NCI-H526 treated with DMSO at 0.1 percent for 48 hours (cell line): ENCODE measurements at regions not wholly inside any gene's neighbourhood (a gene's known extent, or its start where the extent isn't known, plus 50 kb on each side); places are given as distances from the start of the nearest gene placed in this dataset.
"Not testable (repeated sequence)": the region's sequence is repeated elsewhere in the genome, so short reads cannot be mapped to it uniquely, and the experiment has no call there.

ENCODE experiments used
- DNase-seq: peaks from one replicate; lab custom pipeline; 2025; lab: John Stamatoyannopoulos, UW

DNA sequence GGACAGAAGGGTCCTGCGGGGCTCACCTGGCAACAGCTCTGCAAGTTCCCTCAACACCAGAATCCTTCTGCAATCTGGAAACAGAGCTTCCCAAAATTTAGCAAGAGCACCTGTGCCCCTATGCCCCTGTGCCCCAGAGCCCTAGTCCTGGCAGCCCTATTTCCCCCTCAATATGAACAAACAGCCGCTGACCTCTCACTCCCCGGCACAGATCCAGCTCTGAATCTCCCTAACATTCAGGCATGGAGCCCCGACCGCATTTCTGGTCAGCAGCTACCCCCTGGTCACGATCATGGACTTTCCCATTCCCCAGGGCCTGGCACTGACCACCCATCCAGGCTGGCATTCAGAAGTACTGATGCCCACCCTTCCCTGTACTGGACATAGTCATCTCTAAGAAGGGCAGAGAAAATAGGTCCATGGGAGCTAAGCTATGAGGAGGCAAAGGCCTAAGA is 110.8 kb upstream of the SMURF2 start:
- DNase-seq = no peak

DNA sequence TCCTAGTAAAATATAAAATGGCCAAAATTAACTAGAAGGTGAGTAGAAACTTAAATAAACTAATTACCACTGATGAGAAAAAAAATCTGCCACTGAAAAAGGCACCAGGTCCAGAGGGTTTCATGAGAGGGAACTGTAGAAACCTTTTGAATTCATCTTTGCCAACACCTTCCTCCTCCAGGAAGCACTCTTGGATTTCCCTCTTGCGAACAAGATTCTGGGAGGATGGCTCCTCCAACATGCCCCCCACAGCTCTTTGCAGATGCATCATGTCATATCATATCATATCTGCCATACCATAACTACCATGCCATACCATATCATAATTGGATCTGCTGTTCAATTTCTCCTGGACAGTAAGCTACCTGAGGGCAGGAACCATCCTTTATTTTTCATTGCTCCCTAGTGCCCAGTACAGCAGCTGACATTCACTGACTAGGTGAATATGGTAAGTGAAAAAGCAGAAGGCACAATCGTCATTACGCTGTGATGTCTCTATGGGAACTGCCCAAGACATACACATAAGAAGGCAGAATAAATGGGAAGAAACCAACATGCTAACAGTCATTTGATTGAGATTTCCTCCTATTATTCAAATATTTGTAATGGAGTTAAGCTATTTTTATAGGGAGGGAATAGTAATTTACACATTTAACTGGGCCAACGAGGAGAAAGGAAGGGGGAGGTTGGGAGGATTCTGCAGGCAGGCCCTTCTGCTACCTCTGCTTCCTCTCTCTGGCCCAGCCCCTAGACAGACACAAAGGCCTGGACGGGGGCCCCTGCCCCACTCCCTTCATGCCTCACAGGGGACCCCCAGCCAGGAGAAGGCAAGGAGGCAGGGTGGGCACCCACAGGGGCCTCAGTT is 110.1 kb upstream of the SMURF2 start:
- no peak for DNase-seq

DNA sequence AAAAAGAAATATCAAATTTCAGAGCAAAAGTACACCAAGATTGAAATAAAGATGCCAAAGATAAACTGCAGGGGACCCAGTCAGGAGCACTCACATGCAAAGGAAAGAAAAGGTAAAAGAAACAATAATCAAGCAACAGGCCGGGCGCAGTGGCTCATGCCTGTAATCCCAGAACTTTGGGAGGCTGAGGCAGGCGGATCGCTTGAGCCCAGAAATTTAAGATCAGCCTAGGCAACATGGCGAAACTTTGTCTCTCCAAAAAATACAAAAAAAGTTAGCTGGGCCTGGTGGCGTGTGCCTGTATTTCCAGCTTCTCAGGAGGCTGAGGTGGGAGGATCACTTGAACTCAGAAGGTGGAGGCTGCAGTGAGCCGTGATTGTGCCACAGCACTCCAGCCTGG is 107.6 kb upstream of the SMURF2 start:
- DNase-seq = no peak

DNA sequence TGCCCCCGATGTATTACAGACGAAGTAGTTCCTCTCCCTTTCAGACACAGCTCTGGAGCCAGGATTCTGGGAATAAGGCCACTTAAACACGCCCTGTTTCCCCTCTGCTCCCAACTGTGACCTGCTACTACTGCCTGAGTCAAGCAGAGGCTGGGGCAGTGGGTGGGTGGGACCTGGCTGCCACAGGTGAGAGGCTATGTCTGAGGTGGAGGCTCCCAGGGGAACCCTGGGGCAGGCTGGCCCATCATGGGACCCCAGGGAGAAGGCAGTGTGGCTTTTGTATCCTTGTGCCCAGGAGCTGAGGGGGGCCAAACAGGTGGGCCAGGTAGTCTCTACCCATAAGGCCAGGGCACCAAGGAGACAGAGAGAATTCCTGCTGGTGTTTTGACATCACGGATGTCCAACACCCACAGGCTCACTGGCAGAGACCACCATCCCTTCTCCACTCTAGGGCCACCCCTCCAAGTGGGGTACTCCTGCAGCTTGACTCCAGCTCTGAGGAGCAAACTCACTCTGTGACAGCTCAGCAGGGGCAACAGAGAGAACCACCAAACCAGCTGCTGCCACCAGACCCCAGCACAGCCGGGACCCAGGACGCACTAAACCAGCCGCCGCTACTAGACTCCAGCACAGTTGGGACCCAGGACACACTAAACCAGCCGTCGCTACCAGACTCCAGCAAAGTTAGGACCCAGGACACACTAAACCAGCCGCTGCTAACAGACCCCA is 105.3 kb upstream of the SMURF2 start:
- no peak for DNase-seq

DNA sequence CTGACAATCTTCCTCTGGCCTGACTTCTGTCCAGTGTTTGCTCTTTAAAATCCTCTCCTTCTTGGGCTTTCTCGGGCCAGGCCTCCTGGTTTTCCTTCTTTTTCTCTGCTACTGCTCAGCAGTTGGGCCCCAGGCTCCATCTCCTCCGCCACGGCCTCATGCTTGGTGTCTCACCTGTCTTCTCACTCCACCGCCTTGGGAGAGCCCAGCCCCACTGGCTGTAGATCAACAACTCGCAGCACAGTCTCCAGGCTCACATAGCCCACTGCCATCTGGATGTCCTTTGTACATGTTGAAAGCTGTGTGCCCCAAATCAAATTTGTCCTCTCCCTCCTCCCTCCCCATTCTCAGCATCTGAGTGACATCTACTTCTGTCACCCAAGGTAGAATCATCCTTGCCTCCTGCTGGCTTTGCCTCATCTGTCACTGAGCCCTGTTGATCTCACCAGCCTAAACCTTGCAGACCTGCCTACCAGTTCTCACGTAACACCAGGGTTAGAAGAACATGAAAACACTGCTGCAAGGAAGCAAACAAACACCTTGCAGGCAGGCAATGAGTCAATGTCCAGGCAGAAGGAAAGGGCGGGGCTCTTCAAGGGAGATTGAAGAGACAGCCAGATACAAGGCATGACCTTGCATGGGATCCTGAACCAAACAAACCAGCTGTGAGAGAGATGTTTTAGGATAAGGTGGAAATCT is 103.2 kb upstream of the SMURF2 start:
- DNase-seq = no peak

DNA sequence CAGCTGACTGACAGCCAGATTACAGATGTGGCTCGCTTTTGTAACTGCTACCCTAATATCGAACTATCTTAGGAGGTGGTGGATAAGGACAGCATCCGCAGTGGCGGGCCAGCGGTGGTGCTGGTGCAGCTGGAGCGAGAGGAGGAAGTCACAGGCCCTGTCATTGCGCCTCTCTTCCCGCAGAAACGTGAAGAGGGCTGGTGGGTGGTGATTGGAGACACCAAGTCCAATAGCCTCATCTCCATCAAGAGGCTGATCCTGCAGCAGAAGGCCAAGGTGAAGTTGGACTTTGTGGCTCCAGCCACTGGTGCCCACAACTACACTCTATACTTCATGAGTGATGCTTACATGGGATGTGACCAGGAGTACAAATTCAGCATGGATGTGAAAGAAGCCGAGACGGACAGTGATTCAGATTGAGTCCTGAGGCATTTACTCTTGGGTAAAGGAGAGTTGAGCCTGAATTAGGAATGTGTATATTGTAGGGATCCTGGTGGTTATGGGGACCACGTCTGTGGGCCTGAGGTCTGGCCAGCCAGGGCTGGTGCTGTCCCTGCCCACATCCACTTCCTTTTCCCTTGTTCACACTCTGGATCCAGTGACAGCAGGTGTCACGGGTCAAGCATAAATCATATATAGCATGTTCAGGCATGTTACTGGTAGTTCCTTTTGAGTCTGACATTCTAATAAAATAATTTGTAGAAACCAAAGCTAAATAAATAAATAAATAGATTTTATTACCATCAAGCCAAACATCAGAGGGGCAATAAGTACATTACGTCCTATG is 89.0 kb upstream of the SMURF2 start:
- no peak for DNase-seq

DNA sequence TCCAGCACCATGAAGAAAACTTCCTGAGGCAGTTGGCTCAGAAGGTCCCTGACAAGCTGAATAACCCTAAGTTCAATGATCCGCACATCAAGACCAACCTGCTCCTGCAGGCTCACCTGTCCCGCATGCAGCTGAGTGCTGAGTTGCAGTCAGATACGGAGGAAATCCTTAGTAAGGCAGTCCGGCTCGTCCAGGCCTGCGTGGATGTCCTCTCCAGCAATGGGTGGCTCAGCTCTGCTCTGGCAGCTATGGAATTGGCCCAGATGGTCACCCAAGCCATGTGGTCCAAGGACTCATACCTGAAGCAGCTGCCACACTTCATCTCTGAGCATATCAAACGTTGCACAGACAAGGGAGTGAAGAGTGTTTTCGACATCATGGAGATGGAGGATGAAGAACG is 88.4 kb upstream of the SMURF2 start:
- no peak for DNase-seq

DNA sequence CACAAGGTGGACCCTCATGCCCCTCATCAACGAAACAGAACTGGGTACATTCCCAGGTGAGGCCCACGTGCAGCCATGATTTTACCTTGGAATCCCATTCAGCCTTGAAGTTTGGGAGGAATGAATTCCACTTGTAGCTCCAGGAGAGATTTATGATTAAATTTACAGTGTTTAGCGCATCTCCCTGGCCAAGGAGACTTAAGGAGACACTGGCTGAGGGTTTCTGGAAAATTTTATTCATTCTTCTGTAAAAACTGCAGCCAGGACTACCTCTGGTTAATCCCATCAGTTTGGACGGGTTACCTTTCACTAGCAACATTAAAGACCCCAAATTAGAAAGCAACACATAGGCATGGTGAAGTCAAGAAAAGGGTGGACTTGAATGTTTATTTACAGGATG is 87.2 kb upstream of the SMURF2 start:
- no peak for DNase-seq

DNA sequence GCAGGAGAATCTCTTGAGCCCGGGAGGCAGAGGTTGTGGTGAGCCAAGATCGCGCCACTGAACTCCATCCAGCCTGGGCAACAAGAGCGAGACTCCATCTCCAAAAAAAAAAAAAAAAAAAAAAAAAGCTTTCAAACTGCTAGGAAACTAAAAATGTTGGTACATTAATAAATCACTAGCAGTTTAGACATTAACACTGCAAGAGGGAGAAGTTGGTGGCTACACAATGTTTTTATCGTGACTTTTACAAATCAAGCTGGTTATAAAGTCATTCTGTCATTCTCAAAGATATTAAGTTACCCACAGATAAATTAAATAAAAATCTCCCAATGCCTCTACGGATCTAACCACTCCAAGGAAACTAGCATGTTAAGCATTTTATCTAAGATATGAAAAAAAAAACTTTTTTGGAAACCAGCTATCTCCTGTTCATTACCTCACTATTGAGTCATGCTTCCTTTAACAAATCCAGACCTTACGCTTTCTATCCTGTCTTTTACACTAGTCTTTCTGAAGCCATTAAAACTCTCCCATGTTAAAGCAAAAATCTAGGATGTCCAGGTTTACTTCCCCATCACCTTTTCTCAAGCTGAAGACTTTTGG is 85.9 kb upstream of the SMURF2 start:
- DNase-seq = no peak

DNA sequence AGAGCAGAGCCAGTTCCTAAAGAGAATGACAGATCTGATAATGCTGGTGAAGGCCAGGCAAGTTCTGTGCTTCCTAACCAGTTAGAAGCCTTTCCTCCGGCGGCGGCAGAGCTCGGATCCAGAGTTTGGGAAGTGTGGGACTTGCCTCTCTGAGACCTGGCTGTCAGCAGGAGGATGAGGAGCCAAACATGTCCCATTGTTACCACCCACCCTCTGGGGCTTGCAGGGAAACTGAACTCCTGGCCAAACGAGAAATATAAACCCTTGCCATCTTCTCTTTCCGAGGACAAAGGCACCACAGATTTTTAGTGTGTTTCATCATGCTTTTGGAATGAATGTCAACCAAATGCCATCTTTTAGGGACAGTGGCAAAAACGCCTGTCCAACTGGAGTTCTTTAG is 80.2 kb upstream of the SMURF2 start:
- no peak for DNase-seq

DNA sequence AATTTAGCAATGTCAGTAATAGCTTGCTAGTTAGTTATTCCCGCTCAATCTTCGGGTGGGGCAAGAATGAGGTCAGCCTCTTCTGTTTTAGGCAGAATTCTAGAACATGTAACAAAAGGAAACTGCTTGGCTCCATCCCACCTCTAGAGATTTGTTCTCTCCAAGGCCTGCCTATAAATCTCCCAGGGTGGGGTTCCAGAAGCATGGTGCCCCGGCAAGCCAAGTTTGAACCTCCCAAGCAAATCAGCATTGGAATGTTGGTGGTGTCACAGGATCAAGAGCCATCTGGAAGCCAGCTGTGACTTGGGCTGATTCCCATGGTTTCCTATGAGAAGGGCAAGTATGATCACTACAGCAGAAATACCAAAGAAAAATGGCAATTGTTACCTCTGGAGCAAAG is 79.8 kb upstream of the SMURF2 start:
- DNase-seq = not testable (repeated sequence)

DNA sequence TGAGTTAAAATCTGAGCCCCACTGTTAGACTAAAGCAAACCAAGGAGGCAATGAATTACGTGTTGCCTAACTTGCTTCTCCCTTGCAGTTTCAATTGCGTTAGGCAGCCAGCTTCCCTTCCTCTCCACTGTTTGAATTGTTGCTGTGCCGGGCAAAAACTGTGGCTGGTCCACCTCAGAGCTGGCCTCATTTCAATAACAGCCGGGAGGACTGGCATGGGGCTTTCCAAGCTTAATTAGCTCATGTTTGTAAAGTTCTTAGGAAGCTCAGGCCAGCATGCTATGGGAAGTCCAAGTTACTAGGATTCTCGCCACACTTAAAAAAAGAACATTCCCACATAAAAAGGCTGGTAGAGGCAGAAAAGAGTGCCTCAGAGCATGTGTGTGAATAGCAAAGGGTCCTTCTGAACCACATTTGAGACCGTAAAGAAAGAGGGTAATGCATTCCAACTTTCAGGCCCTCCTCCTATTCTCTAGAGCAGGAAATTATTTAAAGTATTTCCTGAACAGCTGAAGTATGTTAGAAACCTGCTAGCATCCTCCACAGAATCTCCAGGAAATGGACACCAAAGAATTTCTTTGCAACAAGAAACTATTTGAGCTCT is 79.0 kb upstream of the SMURF2 start:
- DNase-seq = no peak

DNA sequence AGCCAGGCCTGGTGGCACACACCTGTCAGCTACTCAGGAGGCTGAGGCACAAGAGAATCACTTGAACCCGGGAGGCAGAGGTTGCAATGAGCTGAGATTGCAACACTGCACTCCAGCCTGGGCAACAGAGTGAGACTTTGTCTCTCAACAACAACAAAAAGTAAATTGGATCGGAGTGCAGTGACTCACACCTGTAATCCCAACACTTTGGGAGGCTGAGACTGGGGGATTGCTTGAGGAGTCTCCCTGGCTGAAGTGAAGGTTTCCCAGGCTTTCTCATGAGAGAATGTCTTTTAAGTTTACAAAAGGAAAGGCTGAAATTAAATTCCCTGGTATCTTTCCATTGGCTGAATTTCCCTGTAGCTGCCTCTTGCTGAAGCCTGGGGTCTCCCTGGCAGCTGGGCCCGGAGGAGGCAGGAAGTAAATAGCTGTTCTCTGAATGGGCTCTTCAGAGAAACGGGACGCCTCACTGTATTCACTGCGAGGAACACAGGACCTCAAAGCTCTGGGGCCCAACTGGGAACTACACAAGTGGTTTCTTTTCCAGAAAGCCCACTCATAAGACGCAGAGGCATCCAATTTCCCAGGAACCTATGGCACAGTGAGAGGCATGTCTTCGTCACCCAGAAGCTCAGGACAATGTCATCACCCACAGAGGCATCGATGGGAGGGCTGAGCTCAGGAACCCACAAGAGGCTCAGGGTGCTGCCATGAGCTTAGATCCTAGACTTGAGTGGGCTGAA is 77.4 kb upstream of the SMURF2 start:
- DNase-seq = no peak

DNA sequence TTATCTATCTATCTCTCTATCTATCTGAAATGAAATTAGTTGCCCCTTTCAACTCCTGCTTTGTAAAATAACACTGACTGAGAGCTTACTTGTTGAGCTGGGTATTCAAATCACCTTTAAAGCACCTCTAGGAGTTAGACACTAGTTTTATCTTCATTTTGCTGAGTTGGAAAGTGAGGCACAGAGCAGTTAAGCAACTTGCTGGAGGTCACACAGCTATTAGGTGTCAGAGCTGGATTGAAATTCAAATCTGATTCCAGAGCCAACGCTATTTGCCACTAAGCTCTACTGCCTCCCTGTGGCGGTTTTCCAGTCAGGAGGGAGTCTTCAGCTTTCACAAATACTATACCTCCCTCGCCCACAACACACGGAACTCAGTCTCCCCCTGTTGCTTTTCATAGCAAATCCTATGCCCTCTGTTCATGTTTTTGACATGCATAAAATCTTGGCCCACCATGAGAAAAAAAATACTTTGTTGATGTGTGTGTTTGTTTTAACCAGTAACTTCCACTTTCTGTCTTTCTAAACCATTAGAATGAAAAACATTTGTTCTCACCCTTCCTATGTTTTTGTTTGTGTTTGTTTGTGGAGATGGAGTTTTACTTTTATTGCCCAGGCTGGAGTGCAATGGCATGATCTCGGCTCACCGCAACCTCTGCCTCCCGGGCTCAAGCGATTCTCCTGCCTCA is 74.8 kb upstream of the SMURF2 start:
- no peak for DNase-seq

DNA sequence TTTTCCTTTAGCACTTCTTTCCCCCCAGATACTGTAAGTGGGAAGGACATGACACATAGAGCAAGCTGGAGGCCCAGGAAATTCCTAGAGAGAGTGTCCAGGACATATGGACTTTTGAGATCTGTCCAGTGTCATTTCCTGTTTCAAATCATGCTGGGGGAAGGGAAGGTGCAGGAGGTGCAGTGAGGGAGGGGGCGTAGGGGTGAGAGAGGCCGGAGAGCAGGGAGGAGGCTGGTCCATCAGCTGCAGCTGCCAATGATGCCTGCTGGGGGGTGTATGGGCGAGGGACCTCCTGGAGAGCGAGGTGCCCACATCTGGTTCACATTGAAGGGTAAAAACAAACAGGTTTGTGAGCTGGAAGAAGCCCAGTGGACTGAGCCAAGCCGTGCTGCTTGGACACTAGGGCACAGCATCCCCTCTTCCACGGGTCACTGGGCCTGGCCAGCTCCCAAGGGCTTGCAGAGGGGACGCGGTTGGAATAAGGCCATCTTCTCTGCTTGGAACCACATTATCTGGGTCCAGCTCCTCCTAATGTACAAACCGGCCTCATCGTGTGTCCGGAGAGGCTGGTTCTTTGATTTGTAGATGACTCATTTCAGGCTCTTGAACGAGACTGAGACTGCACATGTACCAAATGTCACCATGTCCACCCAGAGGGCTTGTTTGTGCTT is 70.4 kb upstream of the SMURF2 start:
- no peak for DNase-seq

DNA sequence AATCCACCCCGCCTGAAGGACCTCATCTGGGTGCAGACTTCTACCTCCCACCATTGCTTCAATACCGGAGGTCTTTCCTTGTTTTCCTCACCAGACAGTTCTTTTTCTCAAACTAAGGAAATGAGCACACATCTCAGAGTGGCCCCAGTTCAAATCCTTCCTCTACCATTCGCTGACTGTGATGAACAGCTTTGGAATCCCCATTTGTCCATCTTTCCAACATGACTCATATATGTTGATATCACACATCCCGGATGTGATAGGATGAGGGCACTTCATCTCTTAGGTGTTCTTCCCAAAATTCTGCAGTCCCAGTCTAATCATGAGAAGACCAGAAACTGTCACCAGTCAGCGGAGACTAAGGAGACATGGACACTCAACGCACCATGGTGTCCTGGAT is 67.9 kb upstream of the SMURF2 start:
- DNase-seq = not testable (repeated sequence)

DNA sequence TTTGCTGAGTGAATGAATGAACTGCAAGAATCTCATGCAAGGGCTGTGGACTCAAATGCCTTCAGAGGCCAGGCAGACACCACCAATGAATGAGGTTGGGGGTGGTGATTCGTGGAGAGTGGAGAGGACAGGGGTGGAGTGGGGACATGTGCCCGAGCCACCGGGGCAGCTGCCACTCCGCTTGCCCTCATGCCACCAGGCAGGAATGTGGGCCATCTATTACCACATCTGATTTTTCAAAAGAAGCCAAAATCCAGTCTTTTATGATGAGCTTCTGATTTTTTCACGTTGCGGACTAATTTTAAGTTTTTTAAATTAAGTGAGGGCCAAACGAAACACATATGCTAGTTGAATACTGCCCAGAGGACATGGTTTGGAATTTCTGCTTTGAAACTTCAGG is 67.1 kb upstream of the SMURF2 start:
- no peak for DNase-seq

DNA sequence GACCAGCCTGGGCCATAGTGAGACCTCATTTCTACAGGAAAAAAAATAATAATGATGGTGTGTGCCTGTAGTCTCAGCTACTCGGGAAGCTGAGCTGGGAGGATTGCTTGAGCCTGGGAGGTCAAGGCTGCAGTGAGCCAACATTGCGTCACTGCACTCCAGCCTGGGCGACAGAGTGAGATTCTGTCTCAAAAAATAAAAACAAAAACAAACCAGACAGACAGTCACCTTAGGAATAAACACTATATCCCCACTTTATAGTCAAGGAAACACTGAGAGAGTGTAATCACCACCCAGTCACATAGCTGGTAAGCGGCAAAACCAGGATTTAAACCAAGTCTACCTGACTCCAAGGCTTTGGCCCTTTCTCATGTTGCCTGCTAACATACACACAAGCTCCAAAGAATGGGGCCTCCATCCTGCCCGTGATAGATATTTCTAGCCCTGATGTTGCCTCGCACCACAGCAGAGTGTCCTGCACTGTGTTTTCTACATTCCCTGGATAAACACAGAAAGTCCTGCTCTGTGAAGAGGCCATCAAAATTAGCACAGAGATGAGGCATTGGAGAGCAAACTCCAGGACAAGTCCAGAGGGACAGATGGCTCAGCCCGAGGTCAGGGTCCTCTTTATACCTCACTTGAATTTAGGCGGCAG is 66.1 kb upstream of the SMURF2 start:
- DNase-seq = no peak

DNA sequence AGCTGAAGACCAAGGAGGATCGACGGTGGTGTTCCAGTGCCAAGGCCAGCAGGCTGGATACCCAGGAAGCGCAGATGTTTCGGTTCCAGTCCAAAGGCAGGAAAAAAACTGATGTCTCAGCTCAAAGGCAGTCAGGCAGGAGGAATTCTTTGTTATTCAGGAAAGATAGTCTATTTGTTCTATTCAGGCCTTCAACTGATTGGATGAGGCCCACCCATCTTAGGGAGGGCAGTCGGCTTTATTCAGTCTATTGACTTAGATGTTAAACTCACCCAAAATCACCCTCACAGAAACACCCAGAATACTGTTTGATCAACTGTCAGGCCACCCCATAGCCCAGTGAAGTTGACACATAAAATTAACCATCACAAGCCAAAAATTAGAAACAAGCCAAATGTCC is 63.9 kb upstream of the SMURF2 start:
- not testable (repeated sequence) for DNase-seq
